NCI-H2227 (cell line): ENCODE measurements at regions not wholly inside any gene's neighbourhood (a gene's known extent, or its start where the extent isn't known, plus 50 kb on each side); places are given as distances from the start of the nearest gene placed in this dataset.

Experiments
- DNase-seq: peaks from one replicate; lab custom pipeline; 2025; ENCODE audit not compliant: unreplicated experiment; lab: John Stamatoyannopoulos, UW

GRCh38 chr12:126708492-126708896, 1558.5 kb upstream of the TMEM132C start:
- no peak for DNase-seq

- no peak for DNase-seq
Observed at GRCh38 chr12:126718365-126718764, 1548.6 kb upstream of the TMEM132C start.

GRCh38 chr12:126719912-126720705, 1546.9 kb upstream of the TMEM132C start:
- DNase-seq = no peak

DNA sequence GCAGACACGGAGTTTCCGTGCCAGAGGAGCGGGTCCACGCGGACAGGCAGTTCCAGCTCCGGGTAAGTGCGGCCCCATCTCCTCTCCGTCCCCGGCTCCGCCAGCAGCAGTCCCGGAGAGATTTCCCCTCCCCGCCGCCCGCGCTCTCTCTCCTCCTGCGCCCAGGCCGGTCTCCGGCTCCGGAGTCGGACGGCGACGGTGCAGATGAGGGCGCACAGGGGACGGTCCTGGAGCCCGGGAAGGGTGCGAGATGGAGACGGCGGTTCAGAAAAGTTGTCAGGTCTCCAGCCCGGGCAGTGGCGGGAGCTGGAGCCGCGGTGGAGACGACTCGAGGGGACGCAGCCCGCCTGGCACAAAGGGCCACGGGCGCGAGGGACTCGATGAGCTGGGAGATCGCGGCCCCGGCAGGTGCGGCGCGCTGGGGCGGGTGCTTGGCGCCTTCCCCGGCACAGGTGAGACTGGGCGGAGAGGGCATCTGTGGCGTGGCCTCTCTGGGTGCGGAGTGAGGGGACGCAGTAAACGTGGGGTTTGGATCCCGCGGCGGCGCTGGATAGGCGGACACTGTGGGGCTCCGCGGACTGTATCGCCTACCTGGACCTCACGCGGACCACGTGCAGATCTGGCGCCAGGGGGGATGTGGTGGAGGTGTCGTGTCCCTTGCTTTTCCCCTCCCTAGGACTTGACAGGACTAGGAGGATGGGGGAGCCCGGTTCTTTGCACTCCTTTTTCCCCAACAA, 1540.3 kb upstream of the TMEM132C start:
- no peak for DNase-seq

DNA sequence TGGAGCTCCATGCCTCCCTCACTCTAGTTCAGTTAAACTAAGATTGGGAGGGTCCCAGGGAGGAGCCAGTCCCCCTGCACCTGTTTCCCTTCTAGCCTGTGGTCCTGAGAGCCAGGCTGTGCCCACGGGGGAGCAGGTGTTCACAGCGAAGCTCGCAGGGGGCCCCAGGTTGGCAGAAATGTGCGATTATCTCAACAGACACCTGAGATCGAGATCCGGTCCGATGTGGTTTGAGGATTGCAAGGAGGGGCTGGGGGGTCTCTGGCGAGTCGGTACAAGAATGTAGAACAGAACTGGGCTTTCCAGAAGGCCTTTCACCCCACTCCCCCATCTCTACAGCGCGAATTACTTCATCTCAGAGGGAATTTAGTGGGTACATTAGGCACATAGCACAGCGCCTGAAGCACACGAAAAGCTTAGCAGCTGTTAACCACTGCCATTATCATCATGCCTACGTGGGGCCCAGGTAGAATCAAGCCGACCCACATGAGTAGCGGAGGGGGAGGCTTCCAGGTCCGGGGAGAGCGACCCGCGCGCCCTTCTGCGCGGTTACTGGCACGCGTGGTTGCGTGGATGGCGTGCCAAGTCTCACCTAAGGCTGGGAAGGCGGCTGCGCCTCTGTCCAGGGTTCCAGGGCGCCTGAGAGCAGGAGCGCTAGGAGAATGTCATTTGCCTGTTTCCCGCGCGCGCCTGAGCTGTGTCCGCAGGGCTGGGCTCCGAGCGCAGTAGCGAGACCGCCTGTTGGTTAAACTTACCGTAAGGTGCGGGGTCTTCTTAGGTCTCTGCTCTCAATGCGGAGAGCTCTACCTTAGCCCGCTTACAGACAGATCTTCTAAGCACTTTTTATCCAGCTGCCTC, 1539.5 kb upstream of the TMEM132C start:
- DNase-seq = no peak

DNA sequence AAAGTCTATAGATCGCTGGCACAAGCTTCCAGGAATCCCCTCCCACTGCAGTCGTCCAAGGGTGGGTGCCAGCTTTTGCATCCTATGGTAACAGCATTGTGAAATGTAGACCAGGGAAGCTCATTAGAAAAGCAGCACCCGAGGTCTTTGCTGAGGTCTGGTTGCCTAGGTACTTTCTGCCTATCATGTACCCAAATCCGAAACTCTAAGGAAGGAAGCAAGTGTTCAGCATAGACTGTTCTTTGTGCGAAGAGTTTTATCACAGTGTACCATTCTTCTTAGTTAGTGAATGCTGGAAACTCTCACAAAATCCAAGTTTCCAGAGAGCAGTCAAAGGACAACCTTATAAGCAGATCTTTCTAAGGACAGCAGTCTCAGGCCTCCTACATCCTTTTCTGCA, 1532.7 kb upstream of the TMEM132C start:
- DNase-seq = no peak

- DNase-seq = no peak
Observed at GRCh38 chr12:126734710-126735109, 1532.3 kb upstream of the TMEM132C start.

DNA sequence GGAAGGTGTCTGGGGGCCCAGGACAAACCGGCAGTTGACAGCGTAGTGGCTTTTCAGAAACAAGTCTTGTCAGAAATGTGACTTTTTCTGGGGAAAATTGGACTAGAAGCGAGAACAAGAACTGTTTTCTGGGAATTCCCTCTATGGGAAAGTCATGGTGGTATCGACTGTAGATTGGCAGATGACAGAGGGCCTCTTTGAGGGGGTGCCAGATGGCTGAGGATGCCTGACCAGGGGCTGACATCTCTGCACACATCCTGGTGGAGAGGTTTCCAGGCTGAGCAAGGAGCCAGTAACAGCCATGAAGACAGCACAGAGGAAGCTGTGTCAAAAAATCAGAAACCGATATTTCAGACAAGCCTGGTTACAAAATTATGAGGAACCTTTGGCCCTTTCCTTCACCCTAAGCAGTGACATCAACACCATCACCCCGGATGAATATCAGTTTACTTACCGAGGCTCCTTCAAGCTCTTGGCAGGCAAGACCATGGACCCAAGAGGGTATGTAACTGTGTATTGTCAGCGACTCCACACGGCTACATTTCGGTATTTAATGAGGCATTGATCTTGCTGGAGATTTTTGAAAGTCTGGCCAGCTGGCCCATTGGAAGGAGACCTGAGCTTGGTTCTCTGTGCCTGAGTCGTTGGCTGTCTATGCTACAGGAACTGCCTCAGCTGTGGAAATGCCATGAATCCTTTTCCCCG, 1525.3 kb upstream of the TMEM132C start:
- no peak for DNase-seq

DNA sequence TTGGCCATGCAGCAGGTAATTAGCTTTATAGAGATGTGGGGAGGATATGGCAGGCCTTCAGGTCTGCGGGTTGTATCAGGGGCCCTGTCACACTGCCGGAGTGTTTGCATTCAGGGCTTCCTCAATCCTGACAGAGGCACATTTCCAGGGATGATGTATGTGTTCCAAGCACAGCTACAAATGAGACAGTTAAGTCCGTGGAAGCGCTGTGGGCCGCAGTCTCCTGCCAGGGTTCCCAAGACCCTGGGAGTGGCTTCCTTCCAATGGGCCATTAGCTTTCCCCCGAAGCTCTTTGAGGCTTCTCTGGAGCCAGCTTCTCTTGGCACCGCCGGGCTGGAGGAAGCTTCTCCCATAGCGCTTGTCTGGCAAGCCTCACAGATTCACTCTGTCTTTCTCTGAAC, 1524.7 kb upstream of the TMEM132C start:
- no peak for DNase-seq

GRCh38 chr12:126747530-126748149, 1519.3 kb upstream of the TMEM132C start:
- DNase-seq = no peak

GRCh38 chr12:126752021-126752420, 1514.9 kb upstream of the TMEM132C start:
- no peak for DNase-seq

GRCh38 chr12:126757326-126757725, 1509.6 kb upstream of the TMEM132C start:
- DNase-seq = no peak

DNA sequence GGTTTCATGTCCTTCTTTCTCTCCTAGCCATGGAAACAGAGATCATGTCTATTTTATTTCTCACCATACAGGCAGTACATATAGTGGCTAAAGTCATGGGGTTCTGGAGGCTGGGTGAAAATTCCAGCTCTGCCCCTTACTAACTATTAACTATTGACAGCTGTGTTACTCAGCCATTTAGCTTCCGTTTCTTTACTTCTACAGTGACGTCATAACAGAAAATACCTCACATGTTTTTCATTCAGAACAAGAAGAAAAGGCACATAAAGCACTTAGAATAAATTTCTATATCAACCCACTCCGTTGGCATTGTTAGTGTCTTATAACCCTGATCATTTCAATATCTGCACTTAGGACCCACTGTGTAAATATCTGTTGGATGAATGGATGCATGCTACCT, 1506.9 kb upstream of the TMEM132C start:
- DNase-seq = no peak

GRCh38 chr12:126761420-126761819, 1505.5 kb upstream of the TMEM132C start:
- no peak for DNase-seq

DNA sequence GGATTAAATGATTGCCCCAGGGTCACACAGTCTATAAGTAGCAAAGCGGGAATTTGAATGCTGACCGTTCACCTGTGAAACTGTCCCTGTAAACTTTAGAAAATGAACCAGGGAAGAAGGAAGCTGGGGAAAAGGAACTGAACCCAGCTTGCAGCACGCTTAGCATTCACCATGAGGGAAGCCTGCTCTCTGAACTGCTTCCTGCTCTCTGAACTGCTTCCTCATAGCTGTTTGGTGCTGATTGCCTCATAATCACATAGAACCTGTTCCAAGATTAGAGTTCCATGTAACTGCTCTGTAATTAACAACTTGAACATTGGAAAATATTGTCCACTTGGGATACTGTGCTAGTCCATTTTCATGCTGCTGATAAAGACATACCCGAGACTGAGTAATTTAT, 1504.8 kb upstream of the TMEM132C start:
- no peak for DNase-seq

- DNase-seq = no peak
Observed at GRCh38 chr12:126763359-126763758, 1503.6 kb upstream of the TMEM132C start.

DNA sequence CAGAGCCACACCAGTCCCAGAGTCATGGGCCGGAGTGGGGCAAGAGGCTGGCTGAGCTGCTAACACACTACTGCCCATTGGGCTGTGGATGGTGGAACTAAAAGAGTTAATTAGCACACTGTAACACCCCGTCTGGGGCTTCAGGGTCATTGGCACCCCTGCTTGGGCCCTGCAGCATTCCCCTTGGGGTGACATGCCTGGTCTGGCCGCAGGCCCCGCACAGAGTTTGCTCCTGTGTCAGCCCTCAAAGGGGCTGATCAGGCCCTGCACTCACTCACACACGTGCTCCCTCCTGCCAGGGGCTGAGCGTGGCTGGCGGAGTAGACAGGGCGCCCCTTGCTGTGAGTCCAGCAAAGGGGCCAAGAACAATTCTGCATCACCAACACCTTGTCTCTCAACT, 1499.6 kb upstream of the TMEM132C start:
- DNase-seq = no peak

GRCh38 chr12:126768517-126768916, 1498.5 kb upstream of the TMEM132C start:
- DNase-seq = no peak

- no peak for DNase-seq
Observed at GRCh38 chr12:126770188-126770587, 1496.8 kb upstream of the TMEM132C start.

DNA sequence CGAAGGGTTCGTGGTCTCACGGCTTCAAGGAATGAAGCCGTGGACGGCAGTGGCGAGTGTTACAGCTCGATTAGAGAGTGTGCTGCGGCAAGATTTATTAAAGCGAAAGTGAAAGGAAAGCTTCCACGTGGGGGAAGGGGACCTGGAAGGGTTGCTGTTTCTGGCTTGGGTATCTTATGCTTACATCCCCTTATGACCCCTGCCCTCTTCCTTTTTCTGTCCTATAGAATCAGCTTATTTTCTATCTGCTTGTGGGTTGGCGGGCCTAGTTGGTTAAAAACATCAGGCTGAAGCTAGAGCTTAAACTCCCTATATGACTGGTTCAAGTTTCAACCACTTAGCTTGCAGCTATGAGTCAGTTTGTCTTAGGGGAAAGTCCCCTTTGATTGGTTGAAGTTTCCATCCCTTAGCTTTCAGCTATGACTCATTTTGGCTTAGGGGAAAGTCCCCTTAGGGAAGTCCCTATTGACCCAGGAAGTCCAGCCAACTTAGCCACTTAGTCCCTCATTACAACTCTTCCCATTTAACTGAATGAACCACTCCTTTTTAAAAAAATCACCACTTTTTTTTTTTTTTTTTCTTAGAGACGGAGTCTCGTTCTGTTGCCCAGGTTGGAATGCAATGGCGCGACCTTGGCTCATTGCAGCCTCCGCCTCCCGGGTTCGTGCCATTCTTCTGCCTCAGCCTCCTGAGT, 1494.7 kb upstream of the TMEM132C start:
- DNase-seq = no peak
